Hippocampal formation (tissue), 2 donors: ENCODE measurements at regions not wholly inside any gene's neighbourhood (a gene's known extent, or its start where the extent isn't known, plus 50 kb on each side); places are given as distances from the start of the nearest gene placed in this dataset.
"Not testable (repeated sequence)": the region's sequence is repeated elsewhere in the genome, so short reads cannot be mapped to it uniquely, and the experiment has no call there.

Experiments used
- DNase-seq, 2 donors: peaks; one replicate each; lab custom pipeline; 2025; lab: John Stamatoyannopoulos, UW

- DNase-seq: no peak
Observed at GRCh38 chr10:118948786-118949185, 80.7 kb upstream of the NANOS1 start.

- no peak for DNase-seq
Observed at GRCh38 chr10:118950190-118950680, 79.3 kb upstream of the NANOS1 start.

- DNase-seq: no peak
Observed at GRCh38 chr10:118950997-118951637, 78.4 kb upstream of the NANOS1 start.

- no peak for DNase-seq
Observed at GRCh38 chr10:118952493-118953295, 76.8 kb upstream of the NANOS1 start.

- peak; percentile 31 to 37 for DNase-seq
Observed at GRCh38 chr10:118953598-118954393, 75.7 kb upstream of the NANOS1 start.

GRCh38 chr10:118955531-118955930 lies 74.0 kb upstream of the NANOS1 start:
- DNase-seq: no peak

- DNase-seq: no peak
Observed at GRCh38 chr10:118955951-118956801, 73.3 kb upstream of the NANOS1 start.

- DNase-seq: no peak
Observed at GRCh38 chr10:118956802-118957442, 72.6 kb upstream of the NANOS1 start.

GRCh38 chr10:118957443-118957825 lies 72.1 kb upstream of the NANOS1 start:
- DNase-seq: no peak

GRCh38 chr10:118957966-118958365 lies 71.5 kb upstream of the NANOS1 start:
- DNase-seq: no peak

- DNase-seq: no peak
Observed at GRCh38 chr10:118958559-118958958, 71.0 kb upstream of the NANOS1 start.

- no peak for DNase-seq
Observed at GRCh38 chr10:118958984-118959925, 70.3 kb upstream of the NANOS1 start.

- no peak for DNase-seq
Observed at GRCh38 chr10:118960157-118961090, 69.1 kb upstream of the NANOS1 start.

- DNase-seq: no peak
Observed at GRCh38 chr10:118961436-118961835, 68.1 kb upstream of the NANOS1 start.

- DNase-seq: not testable (repeated sequence)
Observed at GRCh38 chr10:118962331-118962868, 67.1 kb upstream of the NANOS1 start.

GRCh38 chr10:118963341-118963740 lies 66.2 kb upstream of the NANOS1 start:
- DNase-seq: no peak

GRCh38 chr10:118963933-118964332 lies 65.6 kb upstream of the NANOS1 start:
- no peak for DNase-seq

- not testable (repeated sequence) for DNase-seq
Observed at GRCh38 chr10:118964476-118964875, 65.0 kb upstream of the NANOS1 start.
